SK-N-SH treated with all-trans-retinoic acid at 6 μM for 48 hours (cell line): ENCODE measurements at regions not wholly inside any gene's neighbourhood (a gene's known extent, or its start where the extent isn't known, plus 50 kb on each side); places are given as distances from the start of the nearest gene placed in this dataset.

Source experiments
- ATAC-seq: fragments of 200-7000 bp; cut with Tn5 transposase; 3 replicates; pipeline ENCODE4 v1.9.1; 2020; ENCODE audit warnings: mild to moderate bottlenecking, moderate library complexity
- ARNTL ChIP-seq: fragments of 450-650 bp; formaldehyde crosslinking; IDR thresholded peaks from 2 replicates; pipeline ENCODE4 v1.5.0; 2020; ENCODE audit warnings: low read depth, mild to moderate bottlenecking, moderate library complexity, borderline replicate concordance
- CSDC2 ChIP-seq: fragments of 250-450 bp; sonication (Bioruptor Pico); IDR thresholded peaks from 2 replicates; pipeline ENCODE4 v1.5.0; 2020; ENCODE audit warnings: mild to moderate bottlenecking, moderate library complexity
- CSRNP3 ChIP-seq: fragments of 250-450 bp; sonication (Bioruptor Pico); IDR thresholded peaks from 2 replicates; pipeline ENCODE4 v1.5.1; 2021; ENCODE audit warnings: mild to moderate bottlenecking, moderate library complexity
- ESRRG ChIP-seq: fragments of 250-450 bp; sonication (Bioruptor Pico); IDR thresholded peaks from 2 replicates; pipeline ENCODE4 v1.6.1; 2021; ENCODE audit warnings: mild to moderate bottlenecking
- GLIS3 ChIP-seq: fragments of 250-450 bp; sonication (Bioruptor Pico); IDR thresholded peaks from 2 replicates; pipeline ENCODE4 v1.5.0; 2020; ENCODE audit warnings: mild to moderate bottlenecking, moderate library complexity
- ISL1 ChIP-seq: fragments of 250-450 bp; sonication (Bioruptor Pico); IDR thresholded peaks from 2 replicates; pipeline ENCODE4 v2.1.2; 2022; ENCODE audit warnings: mild to moderate bottlenecking, moderate library complexity
- OSR1 ChIP-seq: fragments of 250-450 bp; sonication (Bioruptor Pico); IDR thresholded peaks from 2 replicates; pipeline ENCODE4 v1.8.0; 2022; ENCODE audit warnings: moderate library complexity, mild to moderate bottlenecking, inconsistent platforms
- POU6F1 ChIP-seq: fragments of 250-450 bp; sonication (Bioruptor Pico); IDR thresholded peaks from 2 replicates; pipeline ENCODE4 v1.8.0; 2021; ENCODE audit warnings: low read depth, mild to moderate bottlenecking, moderate library complexity, borderline replicate concordance
- RARB ChIP-seq: fragments of 250-450 bp; sonication (Bioruptor Pico); IDR thresholded peaks from 2 replicates; pipeline ENCODE4 v1.8.0; 2021; ENCODE audit warnings: mild to moderate bottlenecking, moderate library complexity
- SNAI2 ChIP-seq: fragments of 250-450 bp; sonication (Bioruptor Pico); IDR thresholded peaks from 2 replicates; pipeline ENCODE4 v1.5.0; 2020; ENCODE audit warnings: mild to moderate bottlenecking, moderate library complexity
- TCF4 ChIP-seq: fragments of 250-450 bp; sonication (Bioruptor Pico); IDR thresholded peaks from 2 replicates; pipeline ENCODE4 v1.8.0; 2021; ENCODE audit warnings: mild to moderate bottlenecking, moderate library complexity, borderline replicate concordance
- TOX ChIP-seq: fragments of 250-450 bp; sonication (Bioruptor Pico); IDR thresholded peaks from 2 replicates; pipeline ENCODE4 v1.8.0; 2021; ENCODE audit warnings: mild to moderate bottlenecking, moderate library complexity, borderline replicate concordance
- ZC3H10 ChIP-seq: fragments of 250-450 bp; sonication (Bioruptor Pico); IDR thresholded peaks from 2 replicates; pipeline ENCODE4 v1.5.1; 2021; ENCODE audit warnings: mild to moderate bottlenecking, moderate library complexity
- ZFP3 ChIP-seq: fragments of 250-450 bp; sonication (Bioruptor Pico); IDR thresholded peaks from 2 replicates; pipeline ENCODE4 v1.5.0; 2020; ENCODE audit warnings: mild to moderate bottlenecking, moderate library complexity
- ZFP30 ChIP-seq: fragments of 450-650 bp; formaldehyde crosslinking; IDR thresholded peaks from 2 replicates; pipeline ENCODE4 v1.5.0; 2022; ENCODE audit warnings: mild to moderate bottlenecking, moderate library complexity
- ZNF565 ChIP-seq: fragments of 450-650 bp; formaldehyde crosslinking; conservative IDR thresholded peaks from 2 replicates; pipeline ENCODE4 v1.5.0; 2020; ENCODE audit warnings: low read depth, mild to moderate bottlenecking, moderate library complexity
- ZNF70 ChIP-seq: fragments of 450-650 bp; formaldehyde crosslinking; IDR thresholded peaks from 2 replicates; pipeline ENCODE4 v1.5.0; 2020; ENCODE audit warnings: mild to moderate bottlenecking, moderate library complexity
- TF ChIP-seq, protein P1 (sequence below): fragments of 250-450 bp; sonication (Bioruptor Pico); IDR thresholded peaks from 2 replicates; pipeline ENCODE4 v1.5.0; 2020; ENCODE audit warnings: mild to moderate bottlenecking, moderate library complexity
- TF ChIP-seq, protein P2 (sequence below): fragments of 250-450 bp; sonication (Bioruptor Pico); IDR thresholded peaks from 2 replicates; pipeline ENCODE4 v1.8.0; 2020; ENCODE audit warnings: mild to moderate bottlenecking, moderate library complexity, borderline replicate concordance

GRCh38 chr1:80656014-80656636 is 1144.6 kb upstream of the ADGRL2 start:
- peak; percentile 74 for ATAC-seq
- no peak for TF ChIP-seq CSDC2 (CRISPR knock-in tag)
- no peak for TF ChIP-seq ZC3H10
- TF ChIP-seq TOX, result no peak
- TF ChIP-seq ZNF70 (CRISPR knock-in tag), result no peak
- no peak for TF ChIP-seq POU6F1 (CRISPR knock-in tag)
- TF ChIP-seq ESRRG (CRISPR knock-in tag), result no peak
- no peak for TF ChIP-seq TCF4
- no peak for TF ChIP-seq ISL1 (CRISPR knock-in tag)
- TF ChIP-seq, protein P1, sequence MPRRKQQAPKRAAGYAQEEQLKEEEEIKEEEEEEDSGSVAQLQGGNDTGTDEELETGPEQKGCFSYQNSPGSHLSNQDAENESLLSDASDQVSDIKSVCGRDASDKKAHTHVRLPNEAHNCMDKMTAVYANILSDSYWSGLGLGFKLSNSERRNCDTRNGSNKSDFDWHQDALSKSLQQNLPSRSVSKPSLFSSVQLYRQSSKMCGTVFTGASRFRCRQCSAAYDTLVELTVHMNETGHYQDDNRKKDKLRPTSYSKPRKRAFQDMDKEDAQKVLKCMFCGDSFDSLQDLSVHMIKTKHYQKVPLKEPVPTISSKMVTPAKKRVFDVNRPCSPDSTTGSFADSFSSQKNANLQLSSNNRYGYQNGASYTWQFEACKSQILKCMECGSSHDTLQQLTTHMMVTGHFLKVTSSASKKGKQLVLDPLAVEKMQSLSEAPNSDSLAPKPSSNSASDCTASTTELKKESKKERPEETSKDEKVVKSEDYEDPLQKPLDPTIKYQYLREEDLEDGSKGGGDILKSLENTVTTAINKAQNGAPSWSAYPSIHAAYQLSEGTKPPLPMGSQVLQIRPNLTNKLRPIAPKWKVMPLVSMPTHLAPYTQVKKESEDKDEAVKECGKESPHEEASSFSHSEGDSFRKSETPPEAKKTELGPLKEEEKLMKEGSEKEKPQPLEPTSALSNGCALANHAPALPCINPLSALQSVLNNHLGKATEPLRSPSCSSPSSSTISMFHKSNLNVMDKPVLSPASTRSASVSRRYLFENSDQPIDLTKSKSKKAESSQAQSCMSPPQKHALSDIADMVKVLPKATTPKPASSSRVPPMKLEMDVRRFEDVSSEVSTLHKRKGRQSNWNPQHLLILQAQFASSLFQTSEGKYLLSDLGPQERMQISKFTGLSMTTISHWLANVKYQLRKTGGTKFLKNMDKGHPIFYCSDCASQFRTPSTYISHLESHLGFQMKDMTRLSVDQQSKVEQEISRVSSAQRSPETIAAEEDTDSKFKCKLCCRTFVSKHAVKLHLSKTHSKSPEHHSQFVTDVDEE (CRISPR knock-in tag), result no peak
- TF ChIP-seq, protein P2, sequence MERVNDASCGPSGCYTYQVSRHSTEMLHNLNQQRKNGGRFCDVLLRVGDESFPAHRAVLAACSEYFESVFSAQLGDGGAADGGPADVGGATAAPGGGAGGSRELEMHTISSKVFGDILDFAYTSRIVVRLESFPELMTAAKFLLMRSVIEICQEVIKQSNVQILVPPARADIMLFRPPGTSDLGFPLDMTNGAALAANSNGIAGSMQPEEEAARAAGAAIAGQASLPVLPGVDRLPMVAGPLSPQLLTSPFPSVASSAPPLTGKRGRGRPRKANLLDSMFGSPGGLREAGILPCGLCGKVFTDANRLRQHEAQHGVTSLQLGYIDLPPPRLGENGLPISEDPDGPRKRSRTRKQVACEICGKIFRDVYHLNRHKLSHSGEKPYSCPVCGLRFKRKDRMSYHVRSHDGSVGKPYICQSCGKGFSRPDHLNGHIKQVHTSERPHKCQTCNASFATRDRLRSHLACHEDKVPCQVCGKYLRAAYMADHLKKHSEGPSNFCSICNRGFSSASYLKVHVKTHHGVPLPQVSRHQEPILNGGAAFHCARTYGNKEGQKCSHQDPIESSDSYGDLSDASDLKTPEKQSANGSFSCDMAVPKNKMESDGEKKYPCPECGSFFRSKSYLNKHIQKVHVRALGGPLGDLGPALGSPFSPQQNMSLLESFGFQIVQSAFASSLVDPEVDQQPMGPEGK (CRISPR knock-in tag), result no peak
- no peak for TF ChIP-seq ZFP30 (CRISPR knock-in tag)

GRCh38 chr1:80646053-80646452 is 1154.7 kb upstream of the ADGRL2 start:
- no peak for TF ChIP-seq ESRRG (CRISPR knock-in tag)
- TF ChIP-seq ARNTL (CRISPR knock-in tag), result no peak
- TF ChIP-seq ZC3H10, result no peak
- no peak for ATAC-seq

GRCh38 chr1:80645621-80646020 is 1155.1 kb upstream of the ADGRL2 start:
- TF ChIP-seq RARB (CRISPR knock-in tag) (no peak), CSRNP3 (CRISPR knock-in tag) (no peak), CSDC2 (CRISPR knock-in tag) (no peak), ISL1 (CRISPR knock-in tag) (no peak), ARNTL (CRISPR knock-in tag) (no peak), ZNF565 (CRISPR knock-in tag) (no peak), OSR1 (CRISPR knock-in tag) (no peak), ZFP30 (CRISPR knock-in tag) (no peak), ZFP3 (CRISPR knock-in tag) (no peak), GLIS3 (CRISPR knock-in tag) (no peak), TCF4 (no peak), ZC3H10 (no peak), SNAI2 (CRISPR knock-in tag) (no peak), ZNF70 (CRISPR knock-in tag) (no peak)
- TF ChIP-seq, protein P2 (CRISPR knock-in tag), result no peak
- TF ChIP-seq, protein P1 (CRISPR knock-in tag), result no peak
- ATAC-seq, result no peak
